Naive thymus-derived CD4-positive, alpha-beta T cell (primary cell): ENCODE measurements at regions not wholly inside any gene's neighbourhood (a gene's known extent, or its start where the extent isn't known, plus 50 kb on each side); places are given as distances from the start of the nearest gene placed in this dataset.

Source experiments
- ATAC-seq: fragments of 150-1000 bp; cut with Tn5 transposase; 2 replicates; pipeline ENCODE4 v1.10.0; 2021; ENCODE audit warnings: mild to moderate bottlenecking, moderate library complexity
- CTCF ChIA-PET: fragments of 350-600 bp; sonication (Branson Sonifier 250); formaldehyde crosslinking; loops from one replicate; lab custom pipeline; 2021; ENCODE audit warnings: antibody characterized with exemption; lab: Charles Lee
- POLR2A ChIA-PET: fragments of 350-600 bp; sonication (Branson Sonifier 250); formaldehyde crosslinking; loops from one replicate; lab custom pipeline; 2021; ENCODE audit warnings: antibody characterized with exemption, inconsistent platforms; lab: Charles Lee
- DNase-seq, 9 donors: peaks; one replicate each; pipeline versions ENCODE4 v3.0.0 to v3.0.0-alpha.2; 2020 to 2022; ENCODE audit warnings: mixed read lengths in 1 of 9
- H3K27ac ChIP-seq: one replicate; pipeline ENCODE4 v1.7.0; 2013; ENCODE audit warnings: mild to moderate bottlenecking, low read depth, low read length, moderate library complexity
- H3K27me3 ChIP-seq, 2 donors: one replicate each; pipeline ENCODE4 v1.7.0; 2013; ENCODE audit warnings: low read length in 2 of 2, mild to moderate bottlenecking in 2 of 2, moderate library complexity in 2 of 2; ENCODE audit not compliant: control insufficient read depth in 2 of 2, insufficient read depth in 2 of 2
- H3K36me3 ChIP-seq, 3 experiments: 1 replicate in 2 of 3; 2 replicates in 1 of 3; pipeline ENCODE4 v1.7.0; 2013; ENCODE audit warnings: low read length in 3 of 3, mild to moderate bottlenecking in 3 of 3, moderate library complexity in 1 of 3; ENCODE audit not compliant: insufficient read depth in 3 of 3, control insufficient read depth in 2 of 3
- H3K4me1 ChIP-seq, 2 donors: one replicate each; pipeline ENCODE4 v1.7.0; 2013; ENCODE audit warnings: low read length in 2 of 2, mild to moderate bottlenecking in 2 of 2, moderate library complexity in 1 of 2; ENCODE audit not compliant: control insufficient read depth in 2 of 2, insufficient read depth in 2 of 2
- H3K4me3 ChIP-seq: 2 replicates; pipeline ENCODE4 v1.7.0; 2013; ENCODE audit warnings: mild to moderate bottlenecking, low read length
- H3K9me3 ChIP-seq, 3 experiments: 1 replicate in 2 of 3; 2 replicates in 1 of 3; pipeline ENCODE4 v1.7.0; 2013; ENCODE audit warnings: low read length in 3 of 3; ENCODE audit not compliant: control insufficient read depth in 2 of 3
- H3K27ac Mint-ChIP-seq, 9 donors: one replicate each; pipeline ENCODE4 v1.8.0; 2020 to 2022; ENCODE audit warnings: mixed read lengths in 9 of 9, mild to moderate bottlenecking in 8 of 9, moderate library complexity in 5 of 9, inconsistent platforms in 2 of 9
- H3K27me3 Mint-ChIP-seq, 5 donors: one replicate each; pipeline ENCODE4 v1.8.0; 2021 to 2022; ENCODE audit warnings: mixed read lengths in 5 of 5, mild to moderate bottlenecking in 1 of 5
- H3K36me3 Mint-ChIP-seq, 5 donors: one replicate each; pipeline ENCODE4 v1.8.0; 2020 to 2022; ENCODE audit warnings: mixed read lengths in 5 of 5, mild to moderate bottlenecking in 3 of 5, inconsistent platforms in 1 of 5
- H3K4me1 Mint-ChIP-seq, 7 donors: one replicate each; pipeline ENCODE4 v1.8.0; 2020 to 2022; ENCODE audit warnings: mixed read lengths in 7 of 7, mild to moderate bottlenecking in 3 of 7, inconsistent platforms in 1 of 7
- H3K4me3 Mint-ChIP-seq, 10 donors: one replicate each; pipeline ENCODE4 v1.8.0; 2020 to 2022; ENCODE audit warnings: mild to moderate bottlenecking in 10 of 10, mixed read lengths in 10 of 10, moderate library complexity in 6 of 10, inconsistent platforms in 2 of 10
- H3K9me3 Mint-ChIP-seq, 11 donors: one replicate each; pipeline ENCODE4 v1.8.0; 2020 to 2022; ENCODE audit warnings: mixed read lengths in 11 of 11, mild to moderate bottlenecking in 4 of 11, inconsistent platforms in 1 of 11, moderate library complexity in 1 of 11
- intact Hi-C, 2 donors: fragments of 100-400 bp; cut with micrococcal nuclease; formaldehyde crosslinking; loops; one replicate each; pipeline ENCODE4 v1.15.1; 2023

GRCh38 chr3:64290161-64290560, 64.9 kb upstream of the PRICKLE2 start:
- H3K4me1 Mint-ChIP-seq = no peaks in the 10 kb centered on the region
- CTCF ChIA-PET = no interaction called here
- no peak overlapping the region for H3K27ac Mint-ChIP-seq
- Histone ChIP-seq H3K4me3 (no peak overlapping the region), H3K27ac (no peak overlapping the region), H3K9me3 (no peaks in the 10 kb centered on the region), H3K27me3 (no peaks in the 10 kb centered on the region), H3K36me3 (no peaks in the 10 kb centered on the region), H3K4me1 (no peaks in the 10 kb centered on the region)
- DNase-seq = no peak
- peaks cover 0 to 20% (median 13%) of the 10 kb centered on the region in 5 donors for H3K27me3 Mint-ChIP-seq
- POLR2A ChIA-PET = no interaction called here
- H3K4me3 Mint-ChIP-seq = no peak overlapping the region
- H3K9me3 Mint-ChIP-seq = peaks cover 0 to 6% (median 4%) of the 10 kb centered on the region in 11 donors
- intact Hi-C loops = no loop called here
- no peak for ATAC-seq
- peaks cover 0 to 5% (median 0%) of the 10 kb centered on the region in 5 donors for H3K36me3 Mint-ChIP-seq

GRCh38 chr3:64289622-64290021, 64.4 kb upstream of the PRICKLE2 start:
- H3K9me3 Mint-ChIP-seq = peaks cover 0 to 7% (median 0%) of the 10 kb centered on the region in 11 donors
- Histone ChIP-seq H3K4me3 (no peak overlapping the region), H3K27me3 (no peaks in the 10 kb centered on the region), H3K4me1 (no peaks in the 10 kb centered on the region), H3K9me3 (no peaks in the 10 kb centered on the region), H3K36me3 (no peaks in the 10 kb centered on the region), H3K27ac (no peak overlapping the region)
- H3K27me3 Mint-ChIP-seq = peaks cover 0 to 21% (median 13%) of the 10 kb centered on the region in 5 donors
- CTCF ChIA-PET = no interaction called here
- peaks cover 0 to 5% (median 0%) of the 10 kb centered on the region in 5 donors for H3K36me3 Mint-ChIP-seq
- POLR2A ChIA-PET = no interaction called here
- DNase-seq (no peak), ATAC-seq (no peak)
- H3K27ac Mint-ChIP-seq = no peak overlapping the region
- H3K4me1 Mint-ChIP-seq = no peaks in the 10 kb centered on the region
- intact Hi-C loops = no loop called here
- no peak overlapping the region for H3K4me3 Mint-ChIP-seq

- no peaks in the 10 kb centered on the region for H3K27me3 ChIP-seq
- peaks cover 0 to 8% (median 6%) of the 10 kb centered on the region in 5 donors for H3K27me3 Mint-ChIP-seq
- CTCF ChIA-PET = no interaction called here
- H3K27ac Mint-ChIP-seq = no peak overlapping the region
- H3K4me3 Mint-ChIP-seq = no peak overlapping the region
- no peaks in the 10 kb centered on the region for H3K4me1 ChIP-seq
- H3K36me3 ChIP-seq = no peaks in the 10 kb centered on the region
- peaks cover 0 to 2% (median 0%) of the 10 kb centered on the region in 7 donors for H3K4me1 Mint-ChIP-seq
- DNase-seq (no peak), ATAC-seq (no peak)
- intact Hi-C loops = no loop called here
- peaks cover 0 to 4% (median 2%) of the 10 kb centered on the region in 11 donors for H3K9me3 Mint-ChIP-seq
- no peaks in the 10 kb centered on the region for H3K9me3 ChIP-seq
- no peak overlapping the region for H3K4me3 ChIP-seq
- POLR2A ChIA-PET = no interaction called here
- no peaks in the 10 kb centered on the region for H3K36me3 Mint-ChIP-seq
- no peak overlapping the region for H3K27ac ChIP-seq
These were observed 53.4 kb upstream of the PRICKLE2 start for GRCh38 chr3:64278625-64279024.

- H3K27me3 ChIP-seq = no peaks in the 10 kb centered on the region
- no peak overlapping the region for H3K27ac ChIP-seq
- POLR2A ChIA-PET = no interaction called here
- ATAC-seq (no peak), DNase-seq (no peak)
- no peaks in the 10 kb centered on the region for H3K4me1 ChIP-seq
- peaks cover 0 to 2% (median 0%) of the 10 kb centered on the region in 7 donors for H3K4me1 Mint-ChIP-seq
- no peak overlapping the region for H3K27ac Mint-ChIP-seq
- no peak overlapping the region for H3K4me3 ChIP-seq
- H3K4me3 Mint-ChIP-seq = no peak overlapping the region
- H3K36me3 Mint-ChIP-seq = no peaks in the 10 kb centered on the region
- H3K27me3 Mint-ChIP-seq = peaks cover 3 to 12% (median 6%) of the 10 kb centered on the region in 5 donors
- H3K9me3 Mint-ChIP-seq = peaks cover 0 to 3% (median 0%) of the 10 kb centered on the region in 11 donors
- intact Hi-C loops = no loop called here
- CTCF ChIA-PET = no interaction called here
- no peaks in the 10 kb centered on the region for H3K9me3 ChIP-seq
- H3K36me3 ChIP-seq = no peaks in the 10 kb centered on the region
These were observed 50.9 kb upstream of the PRICKLE2 start for GRCh38 chr3:64276131-64276530.
